Large intestine (tissue), 3 donors: ENCODE measurements at regions not wholly inside any gene's neighbourhood (a gene's known extent, or its start where the extent isn't known, plus 50 kb on each side); places are given as distances from the start of the nearest gene placed in this dataset.
A peak's percentile ranks its signal among the peaks of the same experiment; 100 is the strongest.

Source experiments
- DNase-seq, 2 donors: peaks; one replicate each; pipeline versions ENCODE4 v3.0.0 to v3.0.0-alpha.2; 2013
- H3K27ac ChIP-seq: one replicate; pipeline ENCODE4 v1.5.1; 2013; ENCODE audit warnings: low read length
- H3K27me3 ChIP-seq: 2 replicates; pipeline ENCODE4 v1.6.1; 2013; ENCODE audit warnings: low read length; ENCODE audit not compliant: control insufficient read depth, insufficient read depth
- H3K36me3 ChIP-seq: 2 replicates; pipeline ENCODE4 v1.6.1; 2013; ENCODE audit warnings: low read length; ENCODE audit not compliant: control insufficient read depth, insufficient read depth
- H3K4me1 ChIP-seq: one replicate; pipeline ENCODE4 v1.6.1; 2013; ENCODE audit warnings: low read length; ENCODE audit not compliant: control insufficient read depth, insufficient read depth
- H3K4me3 ChIP-seq: one replicate; pipeline ENCODE4 v1.5.1; 2013; ENCODE audit warnings: low read length
- H3K9me3 ChIP-seq: one replicate; pipeline ENCODE4 v1.6.1; 2013; ENCODE audit warnings: mild to moderate bottlenecking, low read depth, low read length, moderate library complexity; ENCODE audit not compliant: control insufficient read depth
- WGBS: methylation state at CpG from one replicate; pipeline ENCODE4 v1.1.5; 2013; ENCODE audit warnings: low lambda C conversion rate; ENCODE audit not compliant: insufficient coverage; 5-methylcytosine and 5-hydroxymethylcytosine counted together

GRCh38 chr17:52827526-52827925 is 669.0 kb upstream of the CA10 start:
- Histone ChIP-seq H3K36me3 (no peaks in the 10 kb centered on the region), H3K27me3 (no peaks in the 10 kb centered on the region), H3K4me3 (no peak overlapping the region), H3K9me3 (no peaks in the 10 kb centered on the region), H3K4me1 (peaks cover 6% of the 10 kb centered on the region), H3K27ac (no peak overlapping the region)
- no CpG with 5 or more reads among the region's 8 CpGs for WGBS
- DNase-seq, result no peak

GRCh38 chr17:52824542-52824941 is 666.0 kb upstream of the CA10 start:
- DNase-seq, result peak; percentile 75 to 89
- Histone ChIP-seq H3K36me3 (no peaks in the 10 kb centered on the region), H3K4me1 (peaks cover 6% of the 10 kb centered on the region), H3K27ac (peak overlapping the region; percentile 42), H3K4me3 (no peak overlapping the region), H3K27me3 (no peaks in the 10 kb centered on the region), H3K9me3 (no peaks in the 10 kb centered on the region)
- no CpG with 5 or more reads among the region's 3 CpGs for WGBS

- DNase-seq, result no peak
These were observed 664.6 kb upstream of the CA10 start for GRCh38 chr17:52823155-52823554.

DNA sequence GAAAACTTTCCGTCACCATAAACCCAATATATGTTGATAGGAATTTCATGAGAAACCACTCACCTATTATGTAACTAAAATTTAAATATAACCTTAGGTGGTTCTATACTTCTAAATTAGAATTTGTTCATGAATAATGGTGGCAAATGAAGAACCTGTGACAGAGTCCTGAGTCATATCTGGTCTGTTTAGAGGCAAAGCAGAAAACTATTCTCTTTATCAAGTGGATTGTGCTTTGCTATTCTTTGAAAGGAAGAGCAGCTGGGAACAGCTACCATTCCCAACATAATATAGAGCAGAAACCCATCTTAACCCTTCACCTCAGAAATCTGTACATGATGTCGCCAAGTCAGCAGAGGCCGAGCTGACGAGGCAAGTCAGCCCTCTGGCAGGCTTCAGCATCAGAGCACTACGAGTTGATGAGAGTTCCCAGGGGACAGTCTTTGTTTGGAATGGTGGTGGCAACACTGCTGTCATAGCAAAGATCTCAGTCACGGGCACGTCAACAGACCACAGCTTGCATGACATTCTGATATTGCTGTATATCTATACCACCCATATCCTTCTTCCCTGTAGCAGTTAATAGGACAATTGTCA is 631.9 kb upstream of the CA10 start:
- H3K9me3 ChIP-seq, result no peaks in the 10 kb centered on the region
- H3K36me3 ChIP-seq, result no peaks in the 10 kb centered on the region
- H3K4me3 ChIP-seq, result no peak overlapping the region
- no peak for DNase-seq
- 71% methylated on average over 1 of the region's 7 CpGs for WGBS
- no peaks in the 10 kb centered on the region for H3K4me1 ChIP-seq
- no peak overlapping the region for H3K27ac ChIP-seq
- H3K27me3 ChIP-seq, result no peaks in the 10 kb centered on the region

More at GRCh38 chr17:52823155-52823554, 664.6 kb upstream of the CA10 start:
- Histone ChIP-seq H3K9me3 (no peaks in the 10 kb centered on the region), H3K4me3 (no peak overlapping the region), H3K27me3 (no peaks in the 10 kb centered on the region), H3K27ac (no peak overlapping the region), H3K36me3 (no peaks in the 10 kb centered on the region), H3K4me1 (peaks cover 6% of the 10 kb centered on the region)

DNA sequence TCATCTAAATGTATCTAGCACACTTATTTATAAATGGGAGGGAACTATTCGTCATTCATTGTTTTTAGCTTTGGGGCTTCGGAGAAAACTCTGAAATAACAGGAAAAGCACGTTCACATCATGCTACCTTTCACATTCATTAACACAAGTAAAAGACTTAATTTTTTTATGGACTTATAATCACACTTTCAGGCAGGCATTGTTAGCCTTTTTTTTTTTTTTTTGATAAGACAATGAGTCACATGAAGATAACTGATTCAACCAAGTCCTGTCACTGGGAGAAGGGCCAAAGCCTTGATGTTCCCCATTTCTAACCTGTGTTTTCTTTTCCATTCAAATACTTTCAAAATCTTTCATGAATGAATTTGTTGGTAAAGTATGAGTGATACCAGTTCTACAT is 631.3 kb upstream of the CA10 start:
- Histone ChIP-seq H3K4me3 (no peak overlapping the region), H3K4me1 (no peaks in the 10 kb centered on the region), H3K9me3 (no peaks in the 10 kb centered on the region), H3K27ac (no peak overlapping the region), H3K36me3 (no peaks in the 10 kb centered on the region), H3K27me3 (no peaks in the 10 kb centered on the region)
- DNase-seq, result peak in 1 of 2 donors; percentile 3
- WGBS, result 30% methylated on average over 2 of the region's 3 CpGs

DNA sequence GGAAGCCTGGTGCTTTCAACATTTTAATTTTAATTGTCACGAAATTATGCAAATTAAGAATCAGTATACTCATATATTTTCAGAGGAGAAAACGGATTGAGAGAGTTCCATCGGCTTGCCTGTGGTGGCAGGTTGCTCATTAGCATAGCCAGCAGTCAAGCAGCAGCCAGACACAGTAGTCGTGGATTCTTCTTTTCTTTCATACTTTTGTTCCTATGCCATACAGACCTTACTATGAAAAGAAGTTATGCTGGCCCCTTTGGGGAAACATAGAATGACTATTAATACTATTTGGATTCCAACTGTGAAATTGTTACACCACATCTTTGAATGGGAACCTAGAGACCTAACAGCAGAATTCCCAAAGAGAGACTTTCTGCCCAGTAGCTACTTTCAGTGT is 617.7 kb upstream of the CA10 start:
- no peaks in the 10 kb centered on the region for H3K4me1 ChIP-seq
- 60% methylated on average over 2 of the region's 4 CpGs for WGBS
- no peaks in the 10 kb centered on the region for H3K36me3 ChIP-seq
- H3K9me3 ChIP-seq, result no peaks in the 10 kb centered on the region
- no peak overlapping the region for H3K4me3 ChIP-seq
- no peak overlapping the region for H3K27ac ChIP-seq
- DNase-seq, result no peak
- H3K27me3 ChIP-seq, result no peaks in the 10 kb centered on the region

DNA sequence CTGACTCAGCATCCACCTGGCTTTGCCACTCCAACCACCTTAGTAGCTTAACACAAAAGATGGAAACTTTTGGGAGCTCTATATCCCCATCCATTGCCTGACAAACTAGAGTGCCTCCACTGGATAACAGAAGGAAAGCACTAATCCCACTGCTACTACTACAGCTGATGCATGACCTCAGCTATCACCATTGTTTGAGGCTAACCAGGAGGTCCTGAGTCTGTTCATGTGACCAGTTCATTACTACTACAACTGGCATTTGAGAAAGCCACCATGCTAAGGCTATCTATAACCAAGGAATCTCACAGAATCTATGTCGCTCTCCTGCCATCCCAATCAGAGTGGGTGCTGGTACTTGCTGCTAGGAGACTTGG is 604.3 kb upstream of the CA10 start:
- H3K27ac ChIP-seq, result no peak overlapping the region
- H3K27me3 ChIP-seq, result no peaks in the 10 kb centered on the region
- H3K4me1 ChIP-seq, result no peaks in the 10 kb centered on the region
- no CpG with 5 or more reads among the region's 1 CpG for WGBS
- no peak for DNase-seq
- no peaks in the 10 kb centered on the region for H3K36me3 ChIP-seq
- H3K9me3 ChIP-seq, result no peaks in the 10 kb centered on the region
- no peak overlapping the region for H3K4me3 ChIP-seq

DNA sequence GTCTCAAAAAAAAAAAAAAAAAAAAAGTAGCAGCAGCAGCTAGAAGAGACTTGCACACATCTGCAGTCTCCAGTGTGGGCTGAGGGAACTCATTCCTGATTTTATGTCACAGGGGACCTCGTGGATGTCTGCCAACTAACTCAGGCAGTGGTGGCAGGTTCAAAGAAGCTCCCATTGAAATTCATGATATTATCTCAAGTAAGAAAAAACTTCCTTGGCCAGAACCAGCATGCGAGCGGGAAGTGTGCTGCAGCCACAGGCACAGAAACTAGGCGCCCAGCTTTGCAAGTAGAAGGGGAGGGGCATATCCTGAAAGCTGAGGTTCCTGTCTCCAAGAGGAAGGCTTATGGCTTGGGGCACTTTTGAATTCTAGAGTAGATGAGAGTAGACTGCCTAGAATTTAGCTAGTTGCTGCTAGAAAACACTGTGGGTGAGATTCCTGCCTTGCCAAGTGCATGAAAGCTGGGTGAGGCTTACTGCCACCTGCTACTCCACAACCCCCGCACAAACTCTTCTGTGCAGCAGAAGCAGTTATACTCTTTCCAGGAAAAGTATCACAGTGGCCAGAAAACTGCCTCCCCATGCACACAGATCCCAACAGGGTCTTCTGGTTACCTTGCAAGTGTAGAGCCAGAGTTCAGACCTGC is 603.8 kb upstream of the CA10 start:
- Histone ChIP-seq H3K27me3 (no peaks in the 10 kb centered on the region), H3K4me3 (no peak overlapping the region), H3K4me1 (no peaks in the 10 kb centered on the region), H3K27ac (no peak overlapping the region), H3K9me3 (no peaks in the 10 kb centered on the region), H3K36me3 (no peaks in the 10 kb centered on the region)
- no peak for DNase-seq
- WGBS, result no CpG with 5 or more reads among the region's 5 CpGs

DNA sequence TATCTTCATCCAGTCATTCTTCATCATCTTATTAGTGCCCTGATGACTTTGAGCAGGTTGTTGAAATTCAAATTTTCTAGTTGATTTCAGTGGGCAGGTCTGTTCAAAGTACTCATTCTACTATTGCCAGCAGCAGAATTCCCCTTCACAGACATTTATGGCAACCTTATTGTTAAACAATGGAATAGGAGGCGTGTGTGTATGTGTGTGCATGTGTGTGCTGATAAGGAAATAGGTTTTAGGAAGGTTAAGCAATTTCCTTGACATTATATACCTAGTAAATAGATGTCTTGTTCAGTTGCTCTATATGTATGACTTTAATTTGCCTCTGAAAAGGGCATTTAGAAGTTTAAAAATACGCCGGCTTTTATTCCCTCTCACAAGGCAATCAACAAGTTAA is 601.4 kb upstream of the CA10 start:
- no peaks in the 10 kb centered on the region for H3K4me1 ChIP-seq
- no peaks in the 10 kb centered on the region for H3K36me3 ChIP-seq
- no peaks in the 10 kb centered on the region for H3K9me3 ChIP-seq
- no peaks in the 10 kb centered on the region for H3K27me3 ChIP-seq
- H3K27ac ChIP-seq, result no peak overlapping the region
- 100% methylated on average over 2 of the region's 3 CpGs for WGBS
- no peak overlapping the region for H3K4me3 ChIP-seq
- peak in 1 of 2 donors; percentile 46 for DNase-seq

GRCh38 chr17:52758481-52758880 is 600.0 kb upstream of the CA10 start:
- DNase-seq, result no peak
- H3K36me3 ChIP-seq, result no peaks in the 10 kb centered on the region
- H3K4me1 ChIP-seq, result no peaks in the 10 kb centered on the region
- H3K27me3 ChIP-seq, result no peaks in the 10 kb centered on the region
- H3K4me3 ChIP-seq, result no peak overlapping the region
- 83% methylated on average over 1 of the region's 1 CpG for WGBS
- no peak overlapping the region for H3K27ac ChIP-seq
- no peaks in the 10 kb centered on the region for H3K9me3 ChIP-seq

DNA sequence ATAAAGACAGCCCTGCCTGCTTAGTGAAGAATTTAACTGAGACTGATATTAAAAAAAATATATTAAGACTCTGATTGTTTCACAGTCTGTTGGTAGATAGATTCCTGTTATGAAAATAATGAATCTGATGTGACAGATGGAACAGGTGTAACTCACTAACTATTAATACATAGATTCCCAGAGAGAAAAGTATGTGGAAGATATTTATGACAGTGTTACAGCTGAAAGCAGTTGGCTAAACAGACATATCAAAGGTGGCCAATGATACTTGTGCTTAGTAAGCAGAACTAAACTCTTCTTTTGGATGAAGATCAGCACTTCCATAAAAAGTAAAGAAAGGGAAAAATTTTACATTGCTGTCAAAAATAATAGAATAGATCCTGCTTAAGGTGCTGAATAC is 598.2 kb upstream of the CA10 start:
- Histone ChIP-seq H3K36me3 (no peaks in the 10 kb centered on the region), H3K4me3 (no peak overlapping the region), H3K27ac (no peak overlapping the region), H3K4me1 (no peaks in the 10 kb centered on the region), H3K9me3 (no peaks in the 10 kb centered on the region), H3K27me3 (no peaks in the 10 kb centered on the region)
- DNase-seq, result no peak
